GM13976 (cell line): ENCODE measurements at regions not wholly inside any gene's neighbourhood (a gene's known extent, or its start where the extent isn't known, plus 50 kb on each side); places are given as distances from the start of the nearest gene placed in this dataset.
"Not testable (repeated sequence)": the region's sequence is repeated elsewhere in the genome, so short reads cannot be mapped to it uniquely, and the experiment has no call there.

Experiments used
- DNase-seq: peaks from one replicate; pipeline ENCODE4 v3.0.0; 2012; ENCODE audit warnings: low spot score
- CTCF ChIP-seq: IDR thresholded peaks from 2 replicates; pipeline ENCODE4 v1.5.1; 2012; ENCODE audit warnings: borderline replicate concordance, mild to moderate bottlenecking; ENCODE audit not compliant: insufficient read depth; ENCODE audit errors: extremely low read depth, missing control alignments, control extremely low read depth
- in situ Hi-C: fragments of 300-500 bp; cut with MboI; formaldehyde crosslinking; loops from one replicate; pipeline ENCODE4 v1.12.0; 2022; ENCODE audit warnings: low sequenced_read_pairs, mixed read lengths, inconsistent platforms; ENCODE audit not compliant: unreplicated experiment

- in situ Hi-C loops: no loop called here
- no peak for DNase-seq
- TF ChIP-seq CTCF: no peak
Measured at GRCh38 chr1:73832276-73833181, 365.4 kb downstream of the LRRIQ3 start.

DNA sequence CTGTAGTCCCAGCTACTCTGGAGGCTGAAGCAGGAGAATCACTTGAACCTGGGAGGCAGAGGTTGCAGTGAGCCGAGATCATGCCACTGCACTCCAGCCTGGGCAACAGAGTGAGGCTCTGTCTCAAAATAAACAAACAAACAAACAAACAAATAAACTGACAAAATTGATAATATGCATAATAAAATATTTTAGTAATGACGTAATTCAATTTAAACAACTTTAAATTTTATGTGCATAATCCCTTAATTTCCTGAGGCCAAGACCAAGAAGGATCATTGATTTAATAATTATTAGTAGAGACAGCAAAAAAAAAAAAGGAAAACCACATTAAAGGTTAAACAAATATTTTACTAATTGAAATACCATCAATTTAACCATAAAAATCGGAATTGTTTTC, 370.7 kb downstream of the LRRIQ3 start:
- in situ Hi-C loops: not testable (repeated sequence)

GRCh38 chr1:73824065-73824464, 373.9 kb downstream of the LRRIQ3 start:
- TF ChIP-seq CTCF: no peak
- in situ Hi-C loops: no loop called here
- no peak for DNase-seq

More for the DNA sequence above, 370.7 kb downstream of the LRRIQ3 start:
- DNase-seq: not testable (repeated sequence)

GRCh38 chr1:73821520-73821919, 376.5 kb downstream of the LRRIQ3 start:
- in situ Hi-C loops: no loop called here
- TF ChIP-seq CTCF: no peak

DNA sequence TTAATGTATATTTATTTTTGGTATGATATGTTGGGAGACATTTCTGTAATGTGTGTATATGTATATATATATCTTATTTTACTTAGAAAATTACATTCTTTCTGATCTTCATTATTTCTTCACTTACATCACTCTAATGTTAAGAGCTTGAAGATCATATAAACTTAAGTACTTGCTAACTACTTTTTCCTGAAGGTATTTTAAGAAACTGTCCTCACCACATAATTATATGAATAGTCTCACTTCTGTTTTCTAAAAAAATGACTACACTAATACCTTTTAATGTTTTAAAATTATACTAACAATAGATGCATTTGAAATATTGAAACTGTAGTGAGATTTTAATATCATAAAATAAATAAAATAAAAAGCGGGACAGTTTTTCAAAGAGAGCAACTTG, 377.1 kb downstream of the LRRIQ3 start:
- no peak for TF ChIP-seq CTCF
- DNase-seq: no peak
- in situ Hi-C loops: no loop called here

More at GRCh38 chr1:73821520-73821919, 376.5 kb downstream of the LRRIQ3 start:
- DNase-seq: no peak

DNA sequence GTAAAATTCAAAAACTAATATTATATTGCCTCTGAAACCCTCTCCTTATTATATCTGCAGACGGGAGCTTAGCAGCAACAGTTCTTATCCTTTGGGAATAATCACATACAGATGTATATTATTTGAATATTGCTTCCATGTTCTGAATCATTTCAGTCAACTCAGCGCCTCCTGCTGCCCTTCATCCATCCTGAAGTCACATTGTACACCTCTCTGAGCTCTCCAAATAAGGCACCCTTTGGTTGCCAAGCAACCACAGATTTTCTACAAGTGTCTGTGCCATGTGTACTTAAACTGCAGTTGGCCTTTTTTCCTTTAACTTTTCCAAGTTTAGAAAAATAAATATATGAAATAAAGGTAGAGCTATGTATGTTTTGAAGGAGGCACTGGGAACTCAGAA, 384.3 kb downstream of the LRRIQ3 start:
- DNase-seq: no peak
- no peak for TF ChIP-seq CTCF
- in situ Hi-C loops: no loop called here

DNA sequence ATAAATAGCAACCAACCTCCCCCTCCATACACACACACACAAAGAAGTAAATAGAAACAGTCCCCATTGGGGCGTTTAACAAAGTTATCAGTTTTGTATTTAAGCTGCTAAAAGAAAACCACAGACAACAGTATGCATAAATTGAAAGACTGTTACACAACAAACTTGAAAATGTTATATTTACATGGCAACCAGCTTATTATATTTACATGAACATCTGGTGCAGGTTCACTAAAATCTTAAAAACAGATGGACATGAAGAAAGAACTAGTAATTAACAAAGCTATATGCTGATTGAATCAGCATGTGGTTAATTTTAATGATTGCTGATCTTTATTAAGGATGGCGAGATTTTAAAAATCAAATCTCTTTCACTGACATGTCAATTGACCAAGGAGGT, 384.7 kb downstream of the LRRIQ3 start:
- in situ Hi-C loops: no loop called here
- TF ChIP-seq CTCF: no peak
- no peak for DNase-seq
